Gastroesophageal sphincter (tissue), 3 donors: ENCODE measurements at regions not wholly inside any gene's neighbourhood (a gene's known extent, or its start where the extent isn't known, plus 50 kb on each side); places are given as distances from the start of the nearest gene placed in this dataset.

Source experiments
- POLR2AphosphoS5 ChIP-seq: sonication (generic); formaldehyde crosslinking; IDR thresholded peaks from one replicate; pipeline ENCODE4 v1.6.1; 2017; ENCODE audit warnings: antibody characterized with exemption
- TF ChIP-seq, protein P1 (sequence below), 4 experiments: fragments of 200-600 bp in 2 of 4; fragments of 450-650 bp in 2 of 4; sonication (generic) in 1 of 4; IDR thresholded peaks; one replicate each; pipeline ENCODE4 v1.5.1; 2017 to 2019; ENCODE audit warnings: antibody characterized with exemption in 4 of 4, mild to moderate bottlenecking in 2 of 4, moderate library complexity in 2 of 4

DNA sequence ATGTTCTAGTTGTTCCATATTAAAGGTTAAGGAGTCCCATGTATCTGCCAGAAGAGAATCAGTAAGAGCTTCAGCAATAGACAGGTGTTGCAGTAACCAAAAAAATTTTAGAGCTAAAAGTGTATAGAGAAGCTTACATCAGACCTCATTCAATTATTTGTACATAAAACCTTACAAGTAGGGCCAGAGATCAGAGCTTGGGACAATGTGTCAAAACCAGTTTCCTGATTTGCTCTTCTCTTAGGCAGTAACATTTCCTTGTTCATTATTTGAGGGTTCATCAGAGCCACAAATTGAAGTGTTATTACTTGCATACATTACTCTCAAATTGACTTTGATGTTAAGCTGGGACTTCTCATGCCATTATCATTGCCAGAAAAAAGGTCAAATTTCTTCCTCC, 55.5 kb upstream of the ATXN7L3B start:
- TF ChIP-seq, protein P1, sequence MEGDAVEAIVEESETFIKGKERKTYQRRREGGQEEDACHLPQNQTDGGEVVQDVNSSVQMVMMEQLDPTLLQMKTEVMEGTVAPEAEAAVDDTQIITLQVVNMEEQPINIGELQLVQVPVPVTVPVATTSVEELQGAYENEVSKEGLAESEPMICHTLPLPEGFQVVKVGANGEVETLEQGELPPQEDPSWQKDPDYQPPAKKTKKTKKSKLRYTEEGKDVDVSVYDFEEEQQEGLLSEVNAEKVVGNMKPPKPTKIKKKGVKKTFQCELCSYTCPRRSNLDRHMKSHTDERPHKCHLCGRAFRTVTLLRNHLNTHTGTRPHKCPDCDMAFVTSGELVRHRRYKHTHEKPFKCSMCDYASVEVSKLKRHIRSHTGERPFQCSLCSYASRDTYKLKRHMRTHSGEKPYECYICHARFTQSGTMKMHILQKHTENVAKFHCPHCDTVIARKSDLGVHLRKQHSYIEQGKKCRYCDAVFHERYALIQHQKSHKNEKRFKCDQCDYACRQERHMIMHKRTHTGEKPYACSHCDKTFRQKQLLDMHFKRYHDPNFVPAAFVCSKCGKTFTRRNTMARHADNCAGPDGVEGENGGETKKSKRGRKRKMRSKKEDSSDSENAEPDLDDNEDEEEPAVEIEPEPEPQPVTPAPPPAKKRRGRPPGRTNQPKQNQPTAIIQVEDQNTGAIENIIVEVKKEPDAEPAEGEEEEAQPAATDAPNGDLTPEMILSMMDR (IDR thresholded peaks at IDR 0.05), result no peak
- TF ChIP-seq POLR2AphosphoS5, result no peak
